ENCODE measurements at regions not wholly inside any gene's neighbourhood (a gene's known extent, or its start where the extent isn't known, plus 50 kb on each side); places are given as distances from the start of the nearest gene placed in this dataset.
"Not testable (repeated sequence)": the region's sequence is repeated elsewhere in the genome, so short reads cannot be mapped to it uniquely, and the experiment has no call there.

DNA sequence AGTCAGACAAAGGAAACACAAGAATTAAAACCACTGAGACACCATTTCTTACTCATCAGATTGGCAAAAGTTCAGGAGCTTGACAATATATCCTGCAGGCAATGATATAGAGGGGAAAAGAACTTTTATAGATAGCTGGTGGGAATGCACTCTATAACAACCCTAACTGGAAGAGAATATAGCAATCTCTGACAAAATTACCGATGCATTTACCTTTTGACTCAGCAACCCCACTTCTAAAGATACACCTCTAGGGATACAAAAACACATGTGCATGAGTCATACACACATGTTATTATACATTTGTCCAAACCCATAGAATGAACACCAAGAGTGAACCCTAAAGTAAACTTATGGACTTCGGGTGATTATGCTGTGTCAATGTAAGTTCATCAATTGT lies 79.4 kb upstream of the SRD5A2 start:
- no peak for DNase-seq

DNA sequence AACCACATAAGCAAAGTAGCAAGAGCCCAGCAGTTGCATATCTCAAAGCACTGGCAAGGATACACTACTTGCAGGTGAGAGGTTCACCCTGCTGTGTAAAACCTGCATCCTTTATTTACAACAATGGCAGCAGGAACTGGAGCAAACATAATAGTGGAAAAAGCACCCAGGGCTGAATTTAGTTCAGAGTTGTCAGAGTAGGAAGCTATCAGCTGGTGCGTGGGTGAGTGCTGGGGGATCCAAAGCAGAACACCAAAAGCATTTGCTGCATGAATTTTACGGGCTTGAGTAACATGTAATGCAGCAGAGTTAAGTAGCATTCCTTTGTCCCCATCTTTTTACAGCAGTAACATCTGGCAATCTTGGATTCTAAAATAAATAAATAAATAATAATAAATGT lies 73.5 kb upstream of the SRD5A2 start:
- no peak for DNase-seq

DNA sequence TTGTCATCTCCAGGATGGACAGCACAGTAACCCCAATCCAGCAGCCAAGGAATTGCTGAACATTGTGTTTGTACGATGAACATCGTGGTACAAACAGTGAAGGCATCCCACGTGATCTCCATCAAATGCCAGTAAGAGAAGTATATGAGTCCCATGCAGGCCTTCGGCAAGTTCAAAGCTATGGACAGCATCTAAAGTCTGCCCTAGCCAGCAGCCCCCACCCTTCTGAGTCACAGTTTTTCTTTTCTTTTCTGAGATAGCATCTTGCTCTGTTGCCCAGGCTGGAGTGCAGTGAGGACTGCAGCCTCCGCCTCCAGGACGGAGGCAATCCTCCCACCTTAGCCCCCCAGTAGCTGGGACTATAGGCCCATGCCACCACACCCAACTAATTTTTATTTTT lies 71.0 kb upstream of the SRD5A2 start:
- no peak for DNase-seq

DNA sequence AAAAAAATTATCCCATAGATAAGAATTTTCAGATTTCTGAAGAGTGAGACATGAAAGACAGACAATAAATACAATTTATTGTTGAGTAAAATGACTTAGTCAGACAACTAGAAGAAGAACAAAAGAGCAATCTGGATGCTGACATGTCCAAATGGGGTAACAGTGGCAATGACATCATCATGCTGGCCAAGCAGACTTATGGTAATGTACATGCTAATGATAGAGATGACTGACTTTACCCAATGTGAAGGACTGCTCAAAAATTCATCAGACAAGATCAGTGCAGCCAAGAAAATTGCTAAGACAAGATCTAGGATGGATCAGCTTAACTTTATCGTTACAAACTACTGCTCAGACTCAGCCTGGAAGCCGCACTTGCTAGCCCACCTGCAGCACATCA lies 70.5 kb upstream of the SRD5A2 start:
- DNase-seq = no peak

DNA sequence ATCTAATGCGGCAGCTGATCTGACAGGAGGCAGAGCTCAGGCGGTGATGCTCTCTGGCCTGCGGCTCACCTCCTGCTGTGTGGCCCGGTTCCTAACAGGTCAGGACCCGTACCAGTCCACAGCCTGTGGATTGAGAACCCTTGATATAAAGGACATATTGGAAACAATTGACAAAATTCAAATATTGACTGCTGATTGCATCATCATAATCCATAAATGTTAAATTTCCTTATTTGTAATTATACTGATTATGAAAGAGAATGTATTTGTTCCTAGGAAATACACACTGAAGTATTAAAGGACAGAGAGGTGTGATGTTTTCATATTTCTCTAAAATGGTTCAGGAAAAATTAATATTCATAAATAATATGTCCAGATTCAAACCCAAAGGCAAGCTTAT lies 63.8 kb upstream of the SRD5A2 start:
- DNase-seq = no peak

DNA sequence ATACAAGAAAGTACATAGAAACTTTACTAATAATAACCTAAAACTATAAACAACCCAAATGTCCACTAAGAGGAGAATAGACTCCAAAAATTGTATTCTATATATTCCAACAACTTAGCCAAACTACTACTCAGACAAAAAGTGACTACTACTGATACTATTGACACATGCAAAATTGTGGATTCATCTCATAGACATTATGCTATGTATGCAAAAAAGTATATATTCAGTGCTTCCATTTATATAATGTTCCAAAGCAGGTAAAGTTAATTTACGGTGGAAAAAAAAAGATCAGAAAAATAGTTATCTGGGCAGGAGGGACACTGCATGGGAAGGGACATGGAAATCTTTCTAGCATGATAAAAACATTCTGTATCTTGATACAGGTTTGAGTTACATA lies 62.0 kb upstream of the SRD5A2 start:
- no peak for DNase-seq

DNA sequence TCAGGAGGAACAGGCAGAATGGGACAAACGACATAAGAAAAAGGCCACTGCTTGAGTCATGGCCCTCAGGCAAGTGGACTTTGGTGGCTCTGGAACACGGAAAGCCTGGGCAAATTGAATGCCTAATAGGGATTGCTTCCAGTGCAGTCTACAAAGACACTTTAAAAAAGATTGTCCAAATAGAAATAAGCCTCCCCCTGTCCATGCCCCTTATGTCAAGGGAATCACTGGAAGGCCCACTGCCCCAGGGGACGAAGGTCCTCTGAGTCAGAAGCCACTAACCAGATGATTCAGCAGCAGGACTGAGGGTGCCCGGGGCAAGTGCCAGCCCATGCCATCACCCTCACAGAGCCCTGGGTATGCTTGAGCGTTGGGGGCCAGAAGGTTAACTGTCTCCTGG lies 51.5 kb upstream of the SRD5A2 start:
- DNase-seq = not testable (repeated sequence)
